IPS-18a (cell line): ENCODE measurements at regions not wholly inside any gene's neighbourhood (a gene's known extent, or its start where the extent isn't known, plus 50 kb on each side); places are given as distances from the start of the nearest gene placed in this dataset.

Source experiments
- H3K27ac ChIP-seq: one replicate; pipeline ENCODE4 v1.5.1; 2013; ENCODE audit warnings: low read length
- H3K27me3 ChIP-seq: one replicate; pipeline ENCODE4 v1.6.1; 2013; ENCODE audit warnings: mild to moderate bottlenecking, low read length; ENCODE audit not compliant: control insufficient read depth, insufficient read depth
- H3K36me3 ChIP-seq: one replicate; pipeline ENCODE4 v1.6.1; 2013; ENCODE audit warnings: low read depth, low read length; ENCODE audit not compliant: control insufficient read depth
- H3K4me1 ChIP-seq: one replicate; pipeline ENCODE4 v1.6.1; 2013; ENCODE audit warnings: low read depth, low read length; ENCODE audit not compliant: control insufficient read depth
- H3K4me3 ChIP-seq: one replicate; pipeline ENCODE4 v1.5.1; 2013; ENCODE audit warnings: low read length
- H3K9ac ChIP-seq: one replicate; pipeline ENCODE4 v1.6.1; 2013; ENCODE audit warnings: mild to moderate bottlenecking, low read length, moderate library complexity
- H3K9me3 ChIP-seq: one replicate; pipeline ENCODE4 v1.6.1; 2013; ENCODE audit warnings: low read depth, low read length; ENCODE audit not compliant: control insufficient read depth

DNA sequence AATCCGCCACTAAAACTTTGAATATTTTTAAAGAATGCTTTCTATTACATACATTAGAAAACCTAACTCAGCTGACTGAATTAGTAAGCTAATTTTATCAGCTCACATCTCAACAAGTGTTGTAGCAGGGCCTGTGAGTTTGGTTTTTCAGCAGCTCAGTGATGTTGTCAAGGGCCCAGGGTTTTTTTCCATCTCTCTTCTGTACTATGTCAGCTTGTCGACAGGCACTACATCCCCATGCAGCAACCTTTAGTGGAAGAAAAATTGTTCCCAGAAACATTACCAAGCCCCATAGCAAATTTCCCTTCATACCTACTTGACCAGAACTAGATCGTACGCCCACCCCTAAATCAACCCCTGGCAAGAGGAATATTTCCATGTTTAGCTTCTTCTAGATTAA is 170.3 kb upstream of the TNFAIP3 start:
- H3K9ac ChIP-seq = no peak overlapping the region
- H3K4me1 ChIP-seq = no peaks in the 10 kb centered on the region
- no peak overlapping the region for H3K4me3 ChIP-seq
- no peaks in the 10 kb centered on the region for H3K36me3 ChIP-seq
- no peaks in the 10 kb centered on the region for H3K9me3 ChIP-seq
- no peaks in the 10 kb centered on the region for H3K27me3 ChIP-seq
- H3K27ac ChIP-seq = no peak overlapping the region

GRCh38 chr6:137697267-137697938 is 169.7 kb upstream of the TNFAIP3 start:
- Histone ChIP-seq H3K4me1 (no peaks in the 10 kb centered on the region), H3K9ac (no peak overlapping the region), H3K27ac (no peak overlapping the region), H3K9me3 (no peaks in the 10 kb centered on the region), H3K36me3 (no peaks in the 10 kb centered on the region), H3K27me3 (no peaks in the 10 kb centered on the region), H3K4me3 (no peak overlapping the region)

DNA sequence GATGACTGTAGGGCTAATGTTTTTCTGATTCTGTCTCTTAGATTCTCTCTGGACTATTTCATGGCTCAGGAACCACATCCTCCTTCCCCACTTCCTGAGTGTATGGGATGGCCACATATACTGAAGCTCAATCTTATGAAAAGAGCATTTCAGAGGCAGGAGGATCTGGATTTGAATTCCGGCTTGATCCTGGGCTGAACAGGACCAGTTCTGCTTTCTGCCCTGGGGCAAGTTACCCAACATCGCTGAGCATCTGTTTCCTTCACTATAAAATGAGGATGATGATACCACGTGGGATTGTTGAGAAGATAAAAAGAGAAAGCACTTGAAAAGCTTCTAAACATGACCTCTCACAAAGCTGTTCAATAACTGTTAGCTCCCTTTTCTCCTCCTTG is 168.4 kb upstream of the TNFAIP3 start:
- Histone ChIP-seq H3K27me3 (no peaks in the 10 kb centered on the region), H3K4me3 (no peak overlapping the region), H3K9ac (no peak overlapping the region), H3K36me3 (no peaks in the 10 kb centered on the region), H3K9me3 (no peaks in the 10 kb centered on the region), H3K27ac (no peak overlapping the region), H3K4me1 (no peaks in the 10 kb centered on the region)

- no peaks in the 10 kb centered on the region for H3K9me3 ChIP-seq
- H3K4me3 ChIP-seq = no peak overlapping the region
- H3K27me3 ChIP-seq = no peaks in the 10 kb centered on the region
- no peaks in the 10 kb centered on the region for H3K36me3 ChIP-seq
- H3K27ac ChIP-seq = no peak overlapping the region
- H3K9ac ChIP-seq = no peak overlapping the region
- H3K4me1 ChIP-seq = no peaks in the 10 kb centered on the region
These were observed 167.9 kb upstream of the TNFAIP3 start for GRCh38 chr6:137699031-137699683.

DNA sequence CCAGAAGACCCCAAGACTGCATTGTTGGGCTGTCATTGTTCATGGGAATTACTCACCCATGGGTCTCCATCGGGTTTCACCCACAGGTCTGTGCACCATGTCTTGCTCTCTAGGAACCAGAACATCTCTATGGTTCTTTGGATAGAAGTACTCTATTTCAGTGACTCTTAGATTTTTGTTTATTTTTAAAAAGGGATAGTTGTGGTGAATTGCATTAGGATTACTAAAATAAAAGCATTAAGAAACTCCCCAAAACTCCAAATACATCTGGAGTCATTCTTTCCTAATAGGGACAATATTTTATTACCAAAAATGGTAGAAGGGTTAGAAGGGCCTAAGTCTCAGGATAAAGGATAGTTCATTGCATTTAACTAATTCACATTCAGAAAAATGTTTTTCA is 166.9 kb upstream of the TNFAIP3 start:
- Histone ChIP-seq H3K9me3 (no peaks in the 10 kb centered on the region), H3K4me3 (no peak overlapping the region), H3K27ac (no peak overlapping the region), H3K36me3 (no peaks in the 10 kb centered on the region), H3K9ac (no peak overlapping the region), H3K27me3 (no peaks in the 10 kb centered on the region), H3K4me1 (no peaks in the 10 kb centered on the region)

DNA sequence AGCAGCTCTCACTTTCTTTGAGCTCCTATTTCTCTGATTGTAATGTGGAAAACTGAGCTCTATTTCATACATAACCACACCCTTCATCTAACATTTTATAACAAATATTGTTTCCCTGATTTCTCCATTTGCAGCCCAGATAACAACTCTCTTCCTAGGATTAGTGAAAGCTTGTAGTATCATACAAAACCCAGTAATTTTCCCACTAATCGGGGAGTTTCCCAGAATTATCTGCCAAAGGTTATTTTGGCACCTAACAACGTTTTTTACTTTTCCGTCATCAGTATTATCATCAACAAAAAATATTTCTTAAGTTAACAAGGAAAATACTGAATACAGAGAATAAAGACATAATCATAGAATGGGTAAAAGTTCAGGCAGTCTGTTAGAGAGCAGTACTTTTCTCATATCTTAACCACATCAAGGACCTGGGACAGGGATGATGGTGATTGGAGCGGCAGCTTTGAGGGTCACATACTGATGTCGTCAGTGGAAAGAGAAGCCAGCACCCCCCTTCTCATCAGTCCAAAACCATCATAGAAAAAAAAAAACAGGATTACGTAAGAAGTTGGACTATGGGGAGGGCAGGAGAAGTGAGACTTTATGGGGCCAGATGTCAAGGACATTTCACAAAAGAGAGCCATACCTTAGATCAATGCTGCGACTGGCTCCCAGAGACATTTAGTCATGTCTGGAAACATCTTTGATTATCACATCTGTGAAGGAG is 166.1 kb upstream of the TNFAIP3 start:
- no peaks in the 10 kb centered on the region for H3K4me1 ChIP-seq
- no peaks in the 10 kb centered on the region for H3K27me3 ChIP-seq
- no peaks in the 10 kb centered on the region for H3K36me3 ChIP-seq
- no peaks in the 10 kb centered on the region for H3K9me3 ChIP-seq
- no peak overlapping the region for H3K4me3 ChIP-seq
- no peak overlapping the region for H3K9ac ChIP-seq
- no peak overlapping the region for H3K27ac ChIP-seq

GRCh38 chr6:137701942-137702341 is 165.1 kb upstream of the TNFAIP3 start:
- no peaks in the 10 kb centered on the region for H3K4me1 ChIP-seq
- H3K9me3 ChIP-seq = no peaks in the 10 kb centered on the region
- no peak overlapping the region for H3K9ac ChIP-seq
- no peaks in the 10 kb centered on the region for H3K27me3 ChIP-seq
- no peak overlapping the region for H3K4me3 ChIP-seq
- H3K27ac ChIP-seq = no peak overlapping the region
- H3K36me3 ChIP-seq = no peaks in the 10 kb centered on the region

DNA sequence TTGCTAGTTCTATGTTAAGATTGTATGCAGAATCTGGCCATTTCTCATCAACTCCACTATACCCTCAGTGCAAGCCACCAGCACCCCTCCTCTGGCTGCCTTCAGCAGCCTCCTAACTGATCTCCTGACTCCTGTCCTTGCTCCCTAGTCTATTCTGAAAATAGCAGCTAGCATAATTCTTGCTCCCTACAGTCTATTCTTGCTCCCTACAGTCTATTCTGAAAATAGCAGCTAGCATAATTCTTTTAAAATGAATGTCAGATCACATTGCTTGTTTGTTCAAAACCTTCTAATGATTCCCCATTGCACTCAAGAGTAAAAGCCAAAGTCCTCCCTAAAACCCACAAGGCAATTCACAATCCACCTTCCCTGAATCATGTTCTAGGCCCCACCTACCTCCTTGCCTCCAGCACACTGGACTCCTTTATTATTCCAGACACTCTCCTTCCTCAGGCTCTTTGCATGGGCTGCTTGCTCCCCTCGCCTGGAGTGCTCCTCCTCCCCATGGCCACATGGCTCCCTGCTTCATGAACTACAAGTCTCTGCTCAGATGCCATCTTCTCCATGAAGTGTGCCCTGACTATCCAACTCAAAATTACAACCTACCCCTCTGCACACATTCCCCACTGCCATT is 164.2 kb upstream of the TNFAIP3 start:
- no peak overlapping the region for H3K4me3 ChIP-seq
- no peak overlapping the region for H3K9ac ChIP-seq
- H3K36me3 ChIP-seq = no peaks in the 10 kb centered on the region
- no peaks in the 10 kb centered on the region for H3K27me3 ChIP-seq
- H3K27ac ChIP-seq = no peak overlapping the region
- H3K4me1 ChIP-seq = no peaks in the 10 kb centered on the region
- H3K9me3 ChIP-seq = no peaks in the 10 kb centered on the region

- H3K4me1 ChIP-seq = no peaks in the 10 kb centered on the region
- H3K4me3 ChIP-seq = no peak overlapping the region
- H3K9ac ChIP-seq = no peak overlapping the region
- no peaks in the 10 kb centered on the region for H3K27me3 ChIP-seq
- no peaks in the 10 kb centered on the region for H3K9me3 ChIP-seq
- no peaks in the 10 kb centered on the region for H3K36me3 ChIP-seq
- no peak overlapping the region for H3K27ac ChIP-seq
These were observed 162.3 kb upstream of the TNFAIP3 start for GRCh38 chr6:137704802-137705159.

DNA sequence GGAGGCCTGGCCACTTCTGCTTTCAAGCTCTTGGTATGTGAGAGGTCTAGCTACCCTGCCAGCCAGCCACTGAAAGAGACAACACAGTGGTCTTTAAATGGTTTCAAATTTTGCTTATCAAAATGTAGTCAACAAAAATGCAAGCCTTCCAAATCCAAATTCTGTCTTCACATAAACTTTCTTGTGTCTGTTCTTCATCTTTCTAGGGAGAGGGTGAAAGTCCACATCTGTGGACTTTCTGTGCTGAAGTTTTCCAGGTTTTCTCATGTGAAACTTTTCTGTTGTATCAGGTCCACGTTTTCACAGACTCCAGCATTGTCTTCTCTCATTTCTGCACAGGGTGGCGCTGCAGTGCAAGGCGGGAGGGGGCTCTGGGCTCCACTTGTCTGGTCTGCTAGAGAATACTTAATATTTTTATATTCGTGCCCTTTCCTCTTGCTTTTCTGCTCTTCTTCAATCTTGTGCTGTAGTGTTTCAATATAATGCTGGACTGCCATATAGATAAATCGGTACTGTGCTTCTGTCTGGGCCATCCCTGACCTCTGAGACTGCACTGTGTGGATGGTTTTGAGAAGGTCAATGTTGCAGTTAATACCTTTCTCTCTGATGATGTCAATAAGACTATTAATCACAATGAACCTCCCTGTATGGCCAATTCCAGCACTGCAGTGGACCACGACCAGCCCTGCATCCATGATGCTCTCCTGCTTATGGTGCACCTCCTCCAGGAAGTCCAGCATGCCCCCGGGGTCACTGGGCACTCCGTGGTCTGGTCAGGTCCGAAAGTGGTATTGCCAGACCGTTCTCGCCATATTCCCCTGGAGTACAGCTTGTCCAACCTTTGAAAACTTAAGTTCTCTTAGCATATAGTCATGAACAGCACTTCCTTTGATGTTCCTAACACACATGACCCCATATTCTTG is 161.6 kb upstream of the TNFAIP3 start:
- no peaks in the 10 kb centered on the region for H3K4me1 ChIP-seq
- H3K4me3 ChIP-seq = no peak overlapping the region
- H3K27me3 ChIP-seq = no peaks in the 10 kb centered on the region
- no peak overlapping the region for H3K27ac ChIP-seq
- H3K9me3 ChIP-seq = no peaks in the 10 kb centered on the region
- no peaks in the 10 kb centered on the region for H3K36me3 ChIP-seq
- H3K9ac ChIP-seq = no peak overlapping the region
